ENCODE measurements at regions not wholly inside any gene's neighbourhood (a gene's known extent, or its start where the extent isn't known, plus 50 kb on each side); places are given as distances from the start of the nearest gene placed in this dataset.

- TF ChIP-seq CTCF (IDR thresholded peaks at IDR 0.05) (no peak), POLR2A (IDR thresholded peaks at IDR 0.05) (no peak)
Observed at GRCh38 chr2:123086613-123087385, 938.3 kb upstream of the CNTNAP5 start.

Data from esophagus squamous epithelium (tissue), 4 donors.